Right lobe of liver (tissue), 6 donors: ENCODE measurements at regions not wholly inside any gene's neighbourhood (a gene's known extent, or its start where the extent isn't known, plus 50 kb on each side); places are given as distances from the start of the nearest gene placed in this dataset.
A peak's percentile ranks its signal among the peaks of the same experiment; 100 is the strongest.

ENCODE experiments used
- ATAC-seq, 4 donors: fragments of 200-7000 bp; cut with Tn5 transposase; one replicate each; pipeline ENCODE4 v1.9.1; 2020; ENCODE audit warnings: mild to moderate bottlenecking in 4 of 4, moderate library complexity in 4 of 4
- DNase-seq, 3 donors: peaks; one replicate each; pipeline ENCODE4 v3.0.0-alpha.2; 2020
- H3K27ac ChIP-seq, 3 donors: fragments of 200-600 bp; one replicate each; pipeline ENCODE4 v1.8.0; 2022
- H3K27me3 ChIP-seq, 2 donors: fragments of 200-600 bp; one replicate each; pipeline ENCODE4 v1.8.0; 2022
- H3K36me3 ChIP-seq, 4 donors: fragments of 200-600 bp; sonication (generic) in 1 of 4; one replicate each; pipeline versions ENCODE4 v1.5.1 to v1.8.0; 2017 to 2022; ENCODE audit warnings: control low read depth in 1 of 4
- H3K4me1 ChIP-seq, 4 donors: fragments of 200-600 bp; sonication (generic) in 1 of 4; one replicate each; pipeline versions ENCODE4 v1.5.1 to v1.8.0; 2017 to 2022; ENCODE audit warnings: control low read depth in 1 of 4
- H3K4me3 ChIP-seq, 3 donors: fragments of 200-600 bp; one replicate each; pipeline ENCODE4 v1.8.0; 2022
- H3K9me3 ChIP-seq, 4 donors: fragments of 200-600 bp; sonication (generic) in 1 of 4; one replicate each; pipeline versions ENCODE4 v1.5.1 to v1.8.0; 2017 to 2022; ENCODE audit warnings: control low read depth in 1 of 4
- CTCF ChIP-seq, 4 donors: fragments of 200-600 bp in 3 of 4; fragments of 450-650 bp in 1 of 4; IDR thresholded peaks; one replicate each; pipeline versions ENCODE4 v1.5.1 to v1.8.0; 2016 to 2022; ENCODE audit warnings: antibody characterized with exemption in 4 of 4, mild to moderate bottlenecking in 2 of 4
- POLR2A ChIP-seq: fragments of 450-650 bp; IDR thresholded peaks from one replicate; pipeline ENCODE4 v1.6.1; 2017; ENCODE audit warnings: antibody characterized with exemption, mild to moderate bottlenecking
- WGBS: methylation state at CpG from one replicate; pipeline ENCODE4 v1.1.6; 2018; ENCODE audit warnings: low coverage, low lambda C conversion rate; ENCODE audit not compliant: insufficient coverage; ENCODE audit errors: missing lambda C conversion rate; 5-methylcytosine and 5-hydroxymethylcytosine counted together
- intact Hi-C, 2 donors: fragments of 100-400 bp; cut with DNase I; formaldehyde crosslinking; loops; one replicate each; pipeline versions ENCODE4 v1.11.2 to v1.14.1; 2022
- donor health status: DM: no; HTN: yes; CAD: no.
- donor health status: DM: no; HTN: no; CAD: no.
- donor health status: DM: no; HTN: no; CAD: no.
- donor health status: DM: no; HTN: yes; CAD: no.
- donor health status: DM: no; HTN: yes; CAD: no.

- Histone ChIP-seq H3K27ac (no peak overlapping the region), H3K4me1 (no peaks in the 10 kb centered on the region), H3K27me3 (no peaks in the 10 kb centered on the region), H3K36me3 (no peaks in the 10 kb centered on the region), H3K9me3 (no peaks in the 10 kb centered on the region), H3K4me3 (no peak overlapping the region)
- WGBS, result 62% methylated on average over 6 of the region's 6 CpGs
- ATAC-seq (no peak), DNase-seq (no peak)
- intact Hi-C loops, result no loop called here
- no peak for TF ChIP-seq POLR2A
- TF ChIP-seq CTCF (IDR thresholded peaks at IDR 0.05), result no peak
Measured at GRCh38 chr2:168365094-168365621, 90.9 kb upstream of the CERS6 start.

GRCh38 chr2:168369031-168369430 lies 87.0 kb upstream of the CERS6 start:
- no peaks in the 10 kb centered on the region for H3K36me3 ChIP-seq
- ATAC-seq (no peak), DNase-seq (no peak)
- no peak overlapping the region for H3K4me3 ChIP-seq
- 86% methylated on average over 2 of the region's 2 CpGs for WGBS
- H3K27ac ChIP-seq, result no peak overlapping the region
- no peaks in the 10 kb centered on the region for H3K4me1 ChIP-seq
- intact Hi-C loops, result no loop called here
- TF ChIP-seq POLR2A (no peak), CTCF (IDR thresholded peaks at IDR 0.05) (no peak)
- H3K27me3 ChIP-seq, result no peaks in the 10 kb centered on the region
- no peaks in the 10 kb centered on the region for H3K9me3 ChIP-seq

DNA sequence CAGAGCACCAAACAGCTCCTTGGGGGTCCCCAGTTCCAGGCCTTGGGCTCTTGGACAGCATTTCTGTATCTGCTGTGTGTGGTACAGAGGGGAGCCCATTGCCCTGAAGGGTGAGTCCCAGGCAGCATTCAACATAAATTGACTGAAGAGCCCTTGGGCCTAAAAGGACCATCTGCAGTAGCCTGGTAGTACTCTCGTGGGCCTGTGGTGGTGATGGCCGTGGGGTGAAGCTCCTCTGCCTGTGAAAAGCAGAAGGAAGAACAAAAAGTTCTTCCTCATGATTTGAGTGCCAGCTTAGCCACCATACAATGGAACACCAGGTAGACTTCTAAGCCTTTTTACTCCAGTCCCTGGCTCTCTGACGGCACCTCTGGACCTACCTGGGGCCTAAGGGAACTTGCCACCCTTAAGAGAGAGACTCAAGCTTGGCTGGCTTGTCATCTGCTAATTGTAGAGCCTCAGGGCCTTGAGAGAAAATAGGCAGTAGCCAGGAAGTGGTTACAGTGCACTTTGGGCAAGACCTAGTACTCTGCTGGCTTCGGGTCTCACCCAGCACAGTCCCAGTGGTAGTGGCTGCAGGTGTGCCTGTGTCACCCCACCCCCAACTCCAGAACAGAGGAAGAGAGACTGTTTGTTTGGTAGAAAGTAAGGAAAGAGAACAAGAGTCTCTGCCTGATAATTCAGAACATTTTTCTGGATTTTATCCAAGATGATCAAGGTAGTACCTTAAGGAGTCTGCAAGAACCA lies 84.6 kb upstream of the CERS6 start:
- Histone ChIP-seq H3K27ac (no peak overlapping the region), H3K4me1 (no peaks in the 10 kb centered on the region), H3K4me3 (no peak overlapping the region), H3K9me3 (no peaks in the 10 kb centered on the region), H3K36me3 (no peaks in the 10 kb centered on the region), H3K27me3 (no peaks in the 10 kb centered on the region)
- TF ChIP-seq CTCF (IDR thresholded peaks at IDR 0.05) (no peak), POLR2A (no peak)
- no peak for DNase-seq
- peak in 1 of 4 donors; percentile 28 for ATAC-seq
- WGBS, result 52% methylated on average over 3 of the region's 4 CpGs
- intact Hi-C loops, result no loop called here

DNA sequence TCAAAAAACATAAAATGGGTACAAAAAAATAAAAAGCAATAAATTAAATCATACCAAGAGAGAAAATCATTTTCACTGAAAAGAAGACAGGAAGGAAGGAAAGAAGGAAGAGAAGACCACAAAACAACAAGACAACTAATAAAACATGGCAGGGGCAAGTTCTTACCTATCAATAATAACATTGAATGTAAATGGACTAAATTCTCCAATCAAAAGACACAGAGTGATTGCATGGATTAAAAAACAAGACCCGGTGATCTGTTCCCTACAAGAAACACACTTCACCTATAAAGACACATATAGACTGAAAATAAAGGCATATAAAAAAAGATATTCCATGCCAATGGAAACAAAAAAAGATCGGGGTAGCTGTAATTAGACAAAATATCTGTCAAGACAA lies 82.6 kb upstream of the CERS6 start:
- H3K27me3 ChIP-seq, result no peaks in the 10 kb centered on the region
- no peaks in the 10 kb centered on the region for H3K36me3 ChIP-seq
- no peaks in the 10 kb centered on the region for H3K9me3 ChIP-seq
- 72% methylated on average over 2 of the region's 2 CpGs for WGBS
- H3K4me1 ChIP-seq, result no peaks in the 10 kb centered on the region
- ATAC-seq (no peak), DNase-seq (no peak)
- no peak overlapping the region for H3K27ac ChIP-seq
- H3K4me3 ChIP-seq, result no peak overlapping the region
- TF ChIP-seq POLR2A, result no peak
- TF ChIP-seq CTCF (IDR thresholded peaks at IDR 0.05), result no peak
- intact Hi-C loops, result no loop called here
